ENCODE measurements at regions not wholly inside any gene's neighbourhood (a gene's known extent, or its start where the extent isn't known, plus 50 kb on each side); places are given as distances from the start of the nearest gene placed in this dataset.
A peak's percentile ranks its signal among the peaks of the same experiment; 100 is the strongest.
"Not testable (repeated sequence)": the region's sequence is repeated elsewhere in the genome, so short reads cannot be mapped to it uniquely, and the experiment has no call there.

- no peak for DNase-seq (ENCODE audit: extremely low read depth, low read depth, low spot score)
Observed at GRCh38 chr11:128171506-128171905, 415.9 kb downstream of the ETS1 start.

GRCh38 chr11:128165572-128165971 lies 421.8 kb downstream of the ETS1 start:
- DNase-seq (ENCODE audit: extremely low read depth, low read depth, low spot score) = no peak

GRCh38 chr11:128164080-128164741 lies 423.1 kb downstream of the ETS1 start:
- DNase-seq (ENCODE audit: extremely low read depth, low read depth, low spot score) = no peak

GRCh38 chr11:128161994-128162393 lies 425.4 kb downstream of the ETS1 start:
- DNase-seq (ENCODE audit: extremely low read depth, low read depth, low spot score) = no peak

- DNase-seq (ENCODE audit: extremely low read depth, low read depth, low spot score) = no peak
Observed at GRCh38 chr11:128161436-128161835, 425.9 kb downstream of the ETS1 start.

- DNase-seq (ENCODE audit: extremely low read depth, low read depth, low spot score) = no peak
Observed at GRCh38 chr11:128158860-128159259, 428.5 kb downstream of the ETS1 start.

- peak; percentile 85 for DNase-seq (ENCODE audit: extremely low read depth, low read depth, low spot score)
Observed at GRCh38 chr11:128157423-128158298, 429.7 kb downstream of the ETS1 start.

GRCh38 chr11:128156486-128156885 lies 430.9 kb downstream of the ETS1 start:
- no peak for DNase-seq (ENCODE audit: extremely low read depth, low read depth, low spot score)

GRCh38 chr11:128155590-128155989 lies 431.8 kb downstream of the ETS1 start:
- no peak for DNase-seq (ENCODE audit: extremely low read depth, low read depth, low spot score)

- peak; percentile 36 for DNase-seq (ENCODE audit: extremely low read depth, low read depth, low spot score)
Observed at GRCh38 chr11:128153697-128154048, 433.7 kb downstream of the ETS1 start.

GRCh38 chr11:128152796-128153696 lies 434.3 kb downstream of the ETS1 start:
- no peak for DNase-seq (ENCODE audit: extremely low read depth, low read depth, low spot score)

- DNase-seq (ENCODE audit: extremely low read depth, low read depth, low spot score) = no peak
Observed at GRCh38 chr11:128151780-128152179, 435.6 kb downstream of the ETS1 start.

GRCh38 chr11:128151338-128151737 lies 436.0 kb downstream of the ETS1 start:
- DNase-seq (ENCODE audit: extremely low read depth, low read depth, low spot score) = no peak

GRCh38 chr11:128148208-128148607 lies 439.1 kb downstream of the ETS1 start:
- DNase-seq (ENCODE audit: extremely low read depth, low read depth, low spot score) = no peak

GRCh38 chr11:128146926-128147605 lies 440.3 kb downstream of the ETS1 start:
- DNase-seq (ENCODE audit: extremely low read depth, low read depth, low spot score) = no peak

GRCh38 chr11:128140293-128140692 lies 447.1 kb downstream of the ETS1 start:
- DNase-seq (ENCODE audit: extremely low read depth, low read depth, low spot score) = not testable (repeated sequence)

- DNase-seq (ENCODE audit: extremely low read depth, low read depth, low spot score) = no peak
Observed at GRCh38 chr11:128135451-128135850, 451.9 kb downstream of the ETS1 start.

GRCh38 chr11:128133501-128133900 lies 453.9 kb downstream of the ETS1 start:
- no peak for DNase-seq (ENCODE audit: extremely low read depth, low read depth, low spot score)

- DNase-seq (ENCODE audit: extremely low read depth, low read depth, low spot score) = no peak
Observed at GRCh38 chr11:128130052-128130451, 457.3 kb downstream of the ETS1 start.

- DNase-seq (ENCODE audit: extremely low read depth, low read depth, low spot score) = no peak
Observed at GRCh38 chr11:128125723-128126122, 461.6 kb downstream of the ETS1 start.

- DNase-seq (ENCODE audit: extremely low read depth, low read depth, low spot score) = no peak
Observed at GRCh38 chr11:128116885-128117284, 470.5 kb downstream of the ETS1 start.
